ENCODE measurements at regions not wholly inside any gene's neighbourhood (a gene's known extent, or its start where the extent isn't known, plus 50 kb on each side); places are given as distances from the start of the nearest gene placed in this dataset.

GRCh38 chr5:112069329-112069728 is 312.3 kb upstream of the NREP start:
- H3K9me2 ChIP-seq (ENCODE audit: insufficient read depth, low read length) = no peaks in the 10 kb centered on the region
- no peak overlapping the region for H2AFZ ChIP-seq (ENCODE audit: low read depth, low read length)
- H3K36me3 ChIP-seq (ENCODE audit: insufficient read depth, low read length) = no peaks in the 10 kb centered on the region
- TF ChIP-seq TAF1 (IDR thresholded peaks at IDR 0.05; ENCODE audit: low read depth) (no peak), SMC3 (conservative IDR thresholded peaks at IDR 0.05; ENCODE audit: poor library complexity) (no peak), REST (IDR thresholded peaks at IDR 0.05; ENCODE audit: borderline replicate concordance) (no peak)
- no peak overlapping the region for H3K4me3 ChIP-seq (ENCODE audit: low read length)
- H3F3A ChIP-seq (ENCODE audit: insufficient read depth, low read length, poor library complexity, severe bottlenecking) = no peaks in the 10 kb centered on the region
- no peaks in the 10 kb centered on the region for H3K79me2 ChIP-seq (replicated peaks; ENCODE audit: insufficient read depth, low read length)
- no peak overlapping the region for H3K9ac ChIP-seq (ENCODE audit: low read length)
- no peak overlapping the region for H3K4me2 ChIP-seq (ENCODE audit: low read length)
- no peaks in the 10 kb centered on the region for H3K27me3 ChIP-seq (ENCODE audit: insufficient read depth, low read depth, low read length)
- no peaks in the 10 kb centered on the region for H4K20me1 ChIP-seq (ENCODE audit: insufficient read depth)
- H3K9me3 ChIP-seq (ENCODE audit: low read length) = no peaks in the 10 kb centered on the region
- H3K27ac ChIP-seq (ENCODE audit: low read length) = no peak overlapping the region

GRCh38 chr5:112068593-112068992 is 311.6 kb upstream of the NREP start:
- Histone ChIP-seq H4K20me1 (ENCODE audit: insufficient read depth) (no peaks in the 10 kb centered on the region), H3K79me2 (replicated peaks; ENCODE audit: insufficient read depth, low read length) (no peaks in the 10 kb centered on the region), H3K27me3 (ENCODE audit: insufficient read depth, low read depth, low read length) (no peaks in the 10 kb centered on the region), H2AFZ (ENCODE audit: low read depth, low read length) (no peak overlapping the region), H3K4me3 (ENCODE audit: low read length) (no peak overlapping the region), H3K36me3 (ENCODE audit: insufficient read depth, low read length) (no peaks in the 10 kb centered on the region), H3K9me2 (ENCODE audit: insufficient read depth, low read length) (no peaks in the 10 kb centered on the region), H3K27ac (ENCODE audit: low read length) (no peak overlapping the region), H3K4me2 (ENCODE audit: low read length) (no peak overlapping the region), H3F3A (ENCODE audit: insufficient read depth, low read length, poor library complexity, severe bottlenecking) (no peaks in the 10 kb centered on the region), H3K9ac (ENCODE audit: low read length) (no peak overlapping the region), H3K9me3 (ENCODE audit: low read length) (no peaks in the 10 kb centered on the region)
- TF ChIP-seq REST (IDR thresholded peaks at IDR 0.05; ENCODE audit: borderline replicate concordance) (no peak), TAF1 (IDR thresholded peaks at IDR 0.05; ENCODE audit: low read depth) (no peak), SMC3 (conservative IDR thresholded peaks at IDR 0.05; ENCODE audit: poor library complexity) (no peak), EZH2 (IDR thresholded peaks at IDR 0.05; ENCODE audit: borderline replicate concordance, insufficient read depth, low read length, poor library complexity, severe bottlenecking) (no peak), EP300 (conservative IDR thresholded peaks at IDR 0.05; ENCODE audit: poor library complexity, severe bottlenecking) (no peak), CTCF (IDR thresholded peaks at IDR 0.05; ENCODE audit: poor library complexity, severe bottlenecking) (no peak), RAD21 (conservative IDR thresholded peaks at IDR 0.05) (no peak), MXI1 (conservative IDR thresholded peaks at IDR 0.05; ENCODE audit: poor library complexity, severe bottlenecking) (no peak), POLR2AphosphoS5 (IDR thresholded peaks at IDR 0.05) (no peak)

All from neural cell (in vitro differentiated cells).